ENCODE measurements at regions not wholly inside any gene's neighbourhood (a gene's known extent, or its start where the extent isn't known, plus 50 kb on each side); places are given as distances from the start of the nearest gene placed in this dataset.

DNA sequence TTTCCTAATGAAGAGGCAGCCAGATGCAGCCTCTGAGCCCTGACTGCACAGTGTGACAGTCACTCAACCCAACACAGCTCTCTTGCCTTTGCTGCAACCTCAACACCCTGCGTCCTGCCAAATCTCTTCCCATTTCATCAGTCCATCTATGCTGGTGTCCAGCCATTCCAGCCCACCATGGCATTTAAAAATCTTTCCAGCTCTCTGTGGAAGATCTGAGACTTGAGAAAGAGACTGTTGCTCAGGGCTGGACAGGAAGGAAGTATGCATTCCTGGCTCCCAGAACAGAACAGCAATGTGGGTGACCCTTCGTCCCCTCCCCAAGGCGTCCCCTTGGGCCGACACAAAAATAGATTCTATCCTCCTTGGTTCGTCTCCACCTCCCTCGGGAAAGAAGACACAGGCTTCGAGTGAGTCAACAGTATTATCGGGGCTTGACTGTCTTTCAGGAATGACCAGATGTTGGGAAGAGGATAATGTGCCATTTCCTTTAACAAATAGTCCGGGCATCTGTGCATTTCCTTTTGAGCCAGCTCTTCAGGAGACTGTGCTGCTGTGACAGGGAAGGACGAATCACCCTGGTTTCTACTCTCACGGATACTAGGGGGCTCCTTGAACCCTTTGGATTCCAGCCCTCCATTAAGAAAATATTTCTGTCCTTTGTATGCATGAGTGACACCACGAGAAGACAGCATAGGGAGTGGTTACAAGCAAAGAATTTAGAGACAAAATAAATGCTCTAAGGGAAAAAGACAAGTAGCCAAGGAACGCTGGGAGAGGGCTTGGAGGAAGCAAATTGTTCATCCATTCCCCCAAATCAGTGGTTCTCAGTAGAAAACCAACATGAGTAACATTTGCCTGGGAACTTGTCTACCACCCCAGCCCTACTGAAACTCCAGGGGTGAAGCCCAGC is 111.4 kb upstream of the CDC42BPA start (continued):
- TF ChIP-seq FOSL1 (tag; conservative IDR thresholded peaks at IDR 0.05) (peak; percentile 82), MEF2D (tag; conservative IDR thresholded peaks at IDR 0.05; ENCODE audit: low read depth) (0 out of 2 replicates have a peak, but pooled peaks have one; percentile 15), SNRNP70 (optimal IDR thresholded peaks at IDR 0.05; ENCODE audit: low read depth, low read length) (no peak), TEAD4 (IDR thresholded peaks at IDR 0.05; ENCODE audit: low read length) (peak; percentile 43), TEAD4 (CRISPR knock-in tag; IDR thresholded peaks at IDR 0.05; ENCODE audit: borderline replicate concordance) (no peak), ZNF217 (CRISPR knock-in tag; IDR thresholded peaks at IDR 0.05) (no peak), ZEB2 (IDR thresholded peaks at IDR 0.05) (0 out of 2 replicates have a peak, but pooled peaks have one; percentile 20), SMARCA4 (IDR thresholded peaks at IDR 0.05) (peak; percentile 55; the same call in 1 of the 2 replicates), CBFA2T2 (conservative IDR thresholded peaks at IDR 0.05) (peak; percentile 61; the same call in 1 of the 2 replicates), ARID1B (IDR thresholded peaks at IDR 0.05) (peak; percentile 74), FOXA3 (CRISPR knock-in tag; conservative IDR thresholded peaks at IDR 0.05 in 1 of 2, IDR thresholded peaks at IDR 0.05 in 1 of 2) (peak in 1 of 2 experiments; percentile 47; a peak in 1 of 4 replicates), HEY1 (CRISPR knock-in tag; IDR thresholded peaks at IDR 0.05; ENCODE audit: borderline replicate concordance) (0 out of 2 replicates have a peak, but pooled peaks have one; percentile 50), ZC3H4 (CRISPR knock-in tag; IDR thresholded peaks at IDR 0.05; ENCODE audit: borderline replicate concordance) (no peak), ZNF431 (CRISPR knock-in tag; IDR thresholded peaks at IDR 0.05) (no peak)
- TF ChIP-seq, protein P1, sequence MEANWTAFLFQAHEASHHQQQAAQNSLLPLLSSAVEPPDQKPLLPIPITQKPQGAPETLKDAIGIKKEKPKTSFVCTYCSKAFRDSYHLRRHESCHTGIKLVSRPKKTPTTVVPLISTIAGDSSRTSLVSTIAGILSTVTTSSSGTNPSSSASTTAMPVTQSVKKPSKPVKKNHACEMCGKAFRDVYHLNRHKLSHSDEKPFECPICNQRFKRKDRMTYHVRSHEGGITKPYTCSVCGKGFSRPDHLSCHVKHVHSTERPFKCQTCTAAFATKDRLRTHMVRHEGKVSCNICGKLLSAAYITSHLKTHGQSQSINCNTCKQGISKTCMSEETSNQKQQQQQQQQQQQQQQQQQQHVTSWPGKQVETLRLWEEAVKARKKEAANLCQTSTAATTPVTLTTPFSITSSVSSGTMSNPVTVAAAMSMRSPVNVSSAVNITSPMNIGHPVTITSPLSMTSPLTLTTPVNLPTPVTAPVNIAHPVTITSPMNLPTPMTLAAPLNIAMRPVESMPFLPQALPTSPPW (CRISPR knock-in tag; IDR thresholded peaks at IDR 0.05) = peak; percentile 33; the same call in 1 of the 2 replicates
- TF ChIP-seq, protein P2, sequence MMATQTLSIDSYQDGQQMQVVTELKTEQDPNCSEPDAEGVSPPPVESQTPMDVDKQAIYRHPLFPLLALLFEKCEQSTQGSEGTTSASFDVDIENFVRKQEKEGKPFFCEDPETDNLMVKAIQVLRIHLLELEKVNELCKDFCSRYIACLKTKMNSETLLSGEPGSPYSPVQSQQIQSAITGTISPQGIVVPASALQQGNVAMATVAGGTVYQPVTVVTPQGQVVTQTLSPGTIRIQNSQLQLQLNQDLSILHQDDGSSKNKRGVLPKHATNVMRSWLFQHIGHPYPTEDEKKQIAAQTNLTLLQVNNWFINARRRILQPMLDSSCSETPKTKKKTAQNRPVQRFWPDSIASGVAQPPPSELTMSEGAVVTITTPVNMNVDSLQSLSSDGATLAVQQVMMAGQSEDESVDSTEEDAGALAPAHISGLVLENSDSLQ (IDR thresholded peaks at IDR 0.05) = peak; percentile 60
- TF ChIP-seq, protein P3, sequence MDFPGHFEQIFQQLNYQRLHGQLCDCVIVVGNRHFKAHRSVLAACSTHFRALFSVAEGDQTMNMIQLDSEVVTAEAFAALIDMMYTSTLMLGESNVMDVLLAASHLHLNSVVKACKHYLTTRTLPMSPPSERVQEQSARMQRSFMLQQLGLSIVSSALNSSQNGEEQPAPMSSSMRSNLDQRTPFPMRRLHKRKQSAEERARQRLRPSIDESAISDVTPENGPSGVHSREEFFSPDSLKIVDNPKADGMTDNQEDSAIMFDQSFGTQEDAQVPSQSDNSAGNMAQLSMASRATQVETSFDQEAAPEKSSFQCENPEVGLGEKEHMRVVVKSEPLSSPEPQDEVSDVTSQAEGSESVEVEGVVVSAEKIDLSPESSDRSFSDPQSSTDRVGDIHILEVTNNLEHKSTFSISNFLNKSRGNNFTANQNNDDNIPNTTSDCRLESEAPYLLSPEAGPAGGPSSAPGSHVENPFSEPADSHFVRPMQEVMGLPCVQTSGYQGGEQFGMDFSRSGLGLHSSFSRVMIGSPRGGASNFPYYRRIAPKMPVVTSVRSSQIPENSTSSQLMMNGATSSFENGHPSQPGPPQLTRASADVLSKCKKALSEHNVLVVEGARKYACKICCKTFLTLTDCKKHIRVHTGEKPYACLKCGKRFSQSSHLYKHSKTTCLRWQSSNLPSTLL (IDR thresholded peaks at IDR 0.05) = no peak
- TF ChIP-seq, protein P4, sequence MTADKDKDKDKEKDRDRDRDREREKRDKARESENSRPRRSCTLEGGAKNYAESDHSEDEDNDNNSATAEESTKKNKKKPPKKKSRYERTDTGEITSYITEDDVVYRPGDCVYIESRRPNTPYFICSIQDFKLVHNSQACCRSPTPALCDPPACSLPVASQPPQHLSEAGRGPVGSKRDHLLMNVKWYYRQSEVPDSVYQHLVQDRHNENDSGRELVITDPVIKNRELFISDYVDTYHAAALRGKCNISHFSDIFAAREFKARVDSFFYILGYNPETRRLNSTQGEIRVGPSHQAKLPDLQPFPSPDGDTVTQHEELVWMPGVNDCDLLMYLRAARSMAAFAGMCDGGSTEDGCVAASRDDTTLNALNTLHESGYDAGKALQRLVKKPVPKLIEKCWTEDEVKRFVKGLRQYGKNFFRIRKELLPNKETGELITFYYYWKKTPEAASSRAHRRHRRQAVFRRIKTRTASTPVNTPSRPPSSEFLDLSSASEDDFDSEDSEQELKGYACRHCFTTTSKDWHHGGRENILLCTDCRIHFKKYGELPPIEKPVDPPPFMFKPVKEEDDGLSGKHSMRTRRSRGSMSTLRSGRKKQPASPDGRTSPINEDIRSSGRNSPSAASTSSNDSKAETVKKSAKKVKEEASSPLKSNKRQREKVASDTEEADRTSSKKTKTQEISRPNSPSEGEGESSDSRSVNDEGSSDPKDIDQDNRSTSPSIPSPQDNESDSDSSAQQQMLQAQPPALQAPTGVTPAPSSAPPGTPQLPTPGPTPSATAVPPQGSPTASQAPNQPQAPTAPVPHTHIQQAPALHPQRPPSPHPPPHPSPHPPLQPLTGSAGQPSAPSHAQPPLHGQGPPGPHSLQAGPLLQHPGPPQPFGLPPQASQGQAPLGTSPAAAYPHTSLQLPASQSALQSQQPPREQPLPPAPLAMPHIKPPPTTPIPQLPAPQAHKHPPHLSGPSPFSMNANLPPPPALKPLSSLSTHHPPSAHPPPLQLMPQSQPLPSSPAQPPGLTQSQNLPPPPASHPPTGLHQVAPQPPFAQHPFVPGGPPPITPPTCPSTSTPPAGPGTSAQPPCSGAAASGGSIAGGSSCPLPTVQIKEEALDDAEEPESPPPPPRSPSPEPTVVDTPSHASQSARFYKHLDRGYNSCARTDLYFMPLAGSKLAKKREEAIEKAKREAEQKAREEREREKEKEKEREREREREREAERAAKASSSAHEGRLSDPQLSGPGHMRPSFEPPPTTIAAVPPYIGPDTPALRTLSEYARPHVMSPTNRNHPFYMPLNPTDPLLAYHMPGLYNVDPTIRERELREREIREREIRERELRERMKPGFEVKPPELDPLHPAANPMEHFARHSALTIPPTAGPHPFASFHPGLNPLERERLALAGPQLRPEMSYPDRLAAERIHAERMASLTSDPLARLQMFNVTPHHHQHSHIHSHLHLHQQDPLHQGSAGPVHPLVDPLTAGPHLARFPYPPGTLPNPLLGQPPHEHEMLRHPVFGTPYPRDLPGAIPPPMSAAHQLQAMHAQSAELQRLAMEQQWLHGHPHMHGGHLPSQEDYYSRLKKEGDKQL (CRISPR knock-in tag; IDR thresholded peaks at IDR 0.05; ENCODE audit: borderline replicate concordance) = no peak
